ENCODE measurements at regions not wholly inside any gene's neighbourhood (a gene's known extent, or its start where the extent isn't known, plus 50 kb on each side); places are given as distances from the start of the nearest gene placed in this dataset.

- TF ChIP-seq SIN3A (IDR thresholded peaks at IDR 0.05; ENCODE audit: low read depth, low read length) (no peak), ETV6 (conservative IDR thresholded peaks at IDR 0.05 in 1 of 2, IDR thresholded peaks at IDR 0.05 in 1 of 2; ENCODE audit: borderline replicate concordance in 1 of 2, low read depth in 1 of 2) (no peak), ZNF24 (IDR thresholded peaks at IDR 0.05) (no peak), LARP7 (IDR thresholded peaks at IDR 0.05) (no peak), MAX (IDR thresholded peaks at IDR 0.05; ENCODE audit: low read depth, low read length) (no peak), BCL3 (IDR thresholded peaks at IDR 0.05; ENCODE audit: borderline replicate concordance, insufficient read depth, low read depth, low read length, poor library complexity, severe bottlenecking) (no peak), TCF12 (IDR thresholded peaks at IDR 0.05; ENCODE audit: low read depth, low read length) (no peak), PBX3 (IDR thresholded peaks at IDR 0.05; ENCODE audit: insufficient replicate concordance, low read depth, low read length) (no peak), CEBPB (IDR thresholded peaks at IDR 0.05; ENCODE audit: borderline replicate concordance in 1 of 2, low read depth in 2 of 2, low read length in 2 of 2) (no peak)
Observed at GRCh38 chr17:51533821-51534220, 273.5 kb downstream of the UTP18 start (continued).

GRCh38 chr17:51536627-51537026 lies 276.3 kb downstream of the UTP18 start:
- H3K36me3 ChIP-seq (ENCODE audit: control insufficient read depth in 2 of 2, insufficient read depth in 2 of 2, low read length in 1 of 2) = no peaks in the 10 kb centered on the region
- in situ Hi-C loops (cut with MboI) (loop anchor here (10.0 kb wide), 1 partner anchor 352 kb away; no protein-coding TSS in a partner anchor), intact Hi-C loops (cut with micrococcal nuclease; ENCODE audit: unreplicated experiment) (loop anchor here (1.0 to 10.0 kb wide), 4 partner anchors 74 to 238 kb away; no protein-coding TSS in a partner anchor)
- H3K9ac ChIP-seq (ENCODE audit: control insufficient read depth, insufficient read depth, low read length) = no peak overlapping the region
- POLR2A ChIA-PET = no interaction called here
- TF ChIP-seq MEF2A (IDR thresholded peaks at IDR 0.05; ENCODE audit: insufficient read depth, low read depth, low read length) (no peak), ASH2L (IDR thresholded peaks at IDR 0.05; ENCODE audit: borderline replicate concordance, low read depth) (no peak), IRF4 (IDR thresholded peaks at IDR 0.05; ENCODE audit: low read depth, low read length) (no peak)
- ATAC-seq (no peak), FAIRE-seq (no peak), DNase-seq (ENCODE audit: low read depth, low spot score) (no peak)
- WGBS (ENCODE audit: insufficient coverage, insufficient replicate concordance, low lambda C conversion rate, missing lambda C conversion rate) = 9% methylated on average over 7 of the region's 7 CpGs
- H2AFZ ChIP-seq (ENCODE audit: control insufficient read depth, low read depth, low read length) = no peak overlapping the region
- H4K20me1 ChIP-seq (ENCODE audit: control insufficient read depth, insufficient read depth) = no peaks in the 10 kb centered on the region
- CTCF ChIA-PET = interaction anchor here (0.5 to 3.7 kb wide), 9 partner anchors 8 to 240 kb away, joined by 3 to 29 read pairs (median 4); no protein-coding TSS in a partner anchor
- H3K4me1 ChIP-seq (ENCODE audit: control insufficient read depth, insufficient read depth, low read length) = no peaks in the 10 kb centered on the region
- H3K79me2 ChIP-seq (ENCODE audit: control insufficient read depth, insufficient read depth, low read length) = no peaks in the 10 kb centered on the region
- H3K9me3 ChIP-seq (replicated peaks; ENCODE audit: control insufficient read depth, insufficient read depth, low read length) = no peaks in the 10 kb centered on the region; the same call in 2 of the 3 replicates
- RAD21 ChIA-PET (ENCODE audit: unreplicated experiment) = interaction anchor here (0.6 to 1.3 kb wide), 3 partner anchors 72 to 165 kb away, joined by 3 to 4 read pairs (median 4); no protein-coding TSS in a partner anchor
- SMC1A ChIA-PET (ENCODE audit: uncharacterized antibody, unreplicated experiment) = interaction anchor here (1.3 kb wide), 1 partner anchor 165 kb away, joined by 11 read pairs; no protein-coding TSS in a partner anchor
- no peak overlapping the region for H3K4me2 ChIP-seq (ENCODE audit: control insufficient read depth, insufficient read depth)
- H3K4me3 ChIP-seq = no peak overlapping the region
- no peaks in the 10 kb centered on the region; a peak in 1 of 4 replicates for H3K27me3 ChIP-seq (replicated peaks in 1 of 2; ENCODE audit: control insufficient read depth in 2 of 2, insufficient read depth in 2 of 2, low read length in 1 of 2)
- H3K27ac ChIP-seq (ENCODE audit: control insufficient read depth, insufficient read depth) = no peak overlapping the region
- no TSS peak for BruUV-seq (replicated peaks)

All from GM12878 (cell line).